Parathyroid adenoma (tissue), 2 donors: ENCODE measurements at regions not wholly inside any gene's neighbourhood (a gene's known extent, or its start where the extent isn't known, plus 50 kb on each side); places are given as distances from the start of the nearest gene placed in this dataset.

Source experiments
- H2AFZ ChIP-seq: fragments of 300-600 bp; sonication (generic); one replicate; pipeline ENCODE4 v1.7.0; 2017; ENCODE audit warnings: antibody characterized with exemption, mild to moderate bottlenecking
- H3K27ac ChIP-seq: fragments of 300-600 bp; sonication (generic); one replicate; pipeline ENCODE4 v1.7.0; 2017
- H3K27me3 ChIP-seq: fragments of 300-600 bp; sonication (generic); one replicate; pipeline ENCODE4 v1.7.0; 2017; ENCODE audit warnings: low read length; ENCODE audit not compliant: control insufficient read depth, insufficient read depth
- H3K36me3 ChIP-seq: fragments of 300-600 bp; sonication (generic); one replicate; pipeline ENCODE4 v1.7.0; 2017; ENCODE audit warnings: low read length; ENCODE audit not compliant: control insufficient read depth, insufficient read depth
- H3K4me1 ChIP-seq: fragments of 300-600 bp; sonication (generic); one replicate; pipeline ENCODE4 v1.7.0; 2017; ENCODE audit warnings: control low read depth
- H3K4me2 ChIP-seq: fragments of 300-600 bp; sonication (generic); one replicate; pipeline ENCODE4 v1.7.0; 2017; ENCODE audit warnings: low read length
- H3K4me3 ChIP-seq: fragments of 300-600 bp; sonication (generic); one replicate; pipeline ENCODE4 v1.7.0; 2017; ENCODE audit warnings: low read depth, low read length
- H3K79me2 ChIP-seq: fragments of 300-600 bp; sonication (generic); one replicate; pipeline ENCODE4 v1.7.0; 2017; ENCODE audit warnings: control low read depth
- H3K9ac ChIP-seq: fragments of 300-600 bp; sonication (generic); one replicate; pipeline ENCODE4 v1.7.0; 2017; ENCODE audit warnings: mild to moderate bottlenecking
- H3K9me3 ChIP-seq: fragments of 300-600 bp; sonication (generic); one replicate; pipeline ENCODE4 v1.7.0; 2017; ENCODE audit warnings: low read length; ENCODE audit not compliant: control insufficient read depth
- CTCF ChIP-seq: fragments of 300-600 bp; sonication (generic); IDR thresholded peaks from one replicate; pipeline ENCODE4 v1.7.0; 2017; ENCODE audit warnings: antibody characterized with exemption, mild to moderate bottlenecking
- donor health status: primary hyperparathyroidism.

DNA sequence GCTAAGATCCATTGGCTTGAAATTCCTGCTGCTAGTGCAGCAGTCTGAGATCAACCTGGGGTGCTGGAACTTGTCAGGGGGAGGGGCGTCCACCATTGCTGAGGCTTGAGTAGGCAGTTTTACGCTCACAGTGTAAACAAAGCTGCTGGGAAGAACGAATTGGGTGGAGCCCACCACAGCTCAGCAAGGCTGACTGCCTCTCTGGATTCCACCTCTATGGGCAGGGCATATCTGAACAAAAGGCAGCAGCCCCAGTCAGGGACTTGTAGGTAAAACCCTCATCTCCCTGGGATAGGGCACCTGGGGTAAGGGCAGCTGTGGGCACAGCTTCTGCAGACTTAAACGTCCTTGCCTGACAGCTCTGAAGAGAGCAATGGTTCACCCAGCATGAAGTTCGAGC is 191.7 kb downstream of the ALG10B start:
- Histone ChIP-seq H3K27ac (no peak overlapping the region), H3K9ac (no peak overlapping the region), H3K4me1 (no peaks in the 10 kb centered on the region), H3K79me2 (no peaks in the 10 kb centered on the region), H3K4me2 (no peak overlapping the region), H3K4me3 (no peak overlapping the region), H2AFZ (no peak overlapping the region), H3K36me3 (no peaks in the 10 kb centered on the region), H3K9me3 (no peaks in the 10 kb centered on the region), H3K27me3 (no peaks in the 10 kb centered on the region)
- TF ChIP-seq CTCF: no peak

DNA sequence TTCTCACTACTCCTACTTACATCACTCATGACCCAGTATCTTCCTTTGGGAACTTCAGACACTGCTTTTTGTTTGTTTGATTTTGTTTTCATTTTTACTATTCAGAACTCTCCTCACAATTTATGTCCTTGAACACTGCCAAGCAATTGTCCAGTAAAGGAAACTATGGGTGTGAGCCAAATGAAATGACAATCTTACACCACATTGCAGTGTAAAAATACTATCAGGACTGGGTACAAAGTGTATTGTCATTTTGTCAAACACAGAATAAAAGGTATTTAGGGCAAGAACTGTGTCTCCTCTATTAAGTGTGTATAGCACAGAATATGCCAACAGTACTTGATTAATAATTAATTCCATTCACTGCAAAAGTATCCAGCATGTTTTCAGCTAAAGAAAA is 199.3 kb downstream of the ALG10B start:
- H3K9ac ChIP-seq: no peak overlapping the region
- no peak overlapping the region for H2AFZ ChIP-seq
- H3K4me2 ChIP-seq: peak overlapping the region; percentile 72
- no peaks in the 10 kb centered on the region for H3K4me1 ChIP-seq
- no peak overlapping the region for H3K27ac ChIP-seq
- H3K79me2 ChIP-seq: no peaks in the 10 kb centered on the region
- H3K27me3 ChIP-seq: no peaks in the 10 kb centered on the region
- no peaks in the 10 kb centered on the region for H3K36me3 ChIP-seq
- no peaks in the 10 kb centered on the region for H3K9me3 ChIP-seq
- peak overlapping the region; percentile 20 for H3K4me3 ChIP-seq
- no peak for TF ChIP-seq CTCF

- Histone ChIP-seq H3K9ac (no peak overlapping the region), H2AFZ (no peak overlapping the region), H3K4me1 (no peaks in the 10 kb centered on the region), H3K36me3 (no peaks in the 10 kb centered on the region), H3K4me3 (peak overlapping the region; percentile 20), H3K27ac (no peak overlapping the region), H3K4me2 (peak overlapping the region; percentile 72), H3K79me2 (no peaks in the 10 kb centered on the region), H3K9me3 (no peaks in the 10 kb centered on the region), H3K27me3 (no peaks in the 10 kb centered on the region)
- no peak for TF ChIP-seq CTCF
These were observed 199.8 kb downstream of the ALG10B start for GRCh38 chr12:38516418-38516817.

- no peaks in the 10 kb centered on the region for H3K36me3 ChIP-seq
- no peak overlapping the region for H2AFZ ChIP-seq
- no peaks in the 10 kb centered on the region for H3K79me2 ChIP-seq
- no peaks in the 10 kb centered on the region for H3K9me3 ChIP-seq
- no peaks in the 10 kb centered on the region for H3K4me1 ChIP-seq
- H3K27ac ChIP-seq: no peak overlapping the region
- H3K4me3 ChIP-seq: no peak overlapping the region
- no peak for TF ChIP-seq CTCF
- no peak overlapping the region for H3K9ac ChIP-seq
- no peak overlapping the region for H3K4me2 ChIP-seq
- no peaks in the 10 kb centered on the region for H3K27me3 ChIP-seq
These were observed 207.3 kb downstream of the ALG10B start for GRCh38 chr12:38523920-38524319.

DNA sequence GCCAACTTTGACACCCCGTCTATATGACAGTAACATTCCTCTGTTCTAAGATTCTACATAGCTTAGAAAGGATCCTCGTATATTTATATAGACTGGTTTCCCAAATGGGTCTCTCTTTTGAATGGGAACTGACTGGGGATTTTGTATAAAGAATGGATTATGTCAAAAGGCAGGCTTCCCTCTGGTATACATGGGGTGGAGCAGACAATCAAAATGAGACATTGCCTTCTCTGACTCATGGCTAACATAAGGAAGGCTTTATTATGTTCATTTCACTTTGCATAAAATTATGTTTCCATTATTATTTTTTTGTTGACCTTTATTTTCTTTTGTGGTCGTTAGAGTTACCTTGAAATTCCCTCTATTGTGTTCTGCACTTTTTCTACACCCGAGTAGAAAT is 211.1 kb downstream of the ALG10B start:
- no peak for TF ChIP-seq CTCF
- H3K27me3 ChIP-seq: no peaks in the 10 kb centered on the region
- no peaks in the 10 kb centered on the region for H3K4me1 ChIP-seq
- H3K4me3 ChIP-seq: no peak overlapping the region
- no peak overlapping the region for H3K4me2 ChIP-seq
- H3K36me3 ChIP-seq: no peaks in the 10 kb centered on the region
- H3K9ac ChIP-seq: no peak overlapping the region
- no peaks in the 10 kb centered on the region for H3K9me3 ChIP-seq
- no peak overlapping the region for H2AFZ ChIP-seq
- H3K27ac ChIP-seq: no peak overlapping the region
- H3K79me2 ChIP-seq: no peaks in the 10 kb centered on the region
